Fibroblast of lung (primary cell): ENCODE measurements at regions not wholly inside any gene's neighbourhood (a gene's known extent, or its start where the extent isn't known, plus 50 kb on each side); places are given as distances from the start of the nearest gene placed in this dataset.

ENCODE experiments used
- EZH2 ChIP-seq: IDR thresholded peaks from 2 replicates; pipeline ENCODE4 v1.5.1; 2012; ENCODE audit warnings: low read length, control low read depth, mild to moderate bottlenecking; ENCODE audit errors: missing control alignments
- TF ChIP-seq, protein P1 (sequence below), 2 donors: IDR thresholded peaks in 1 of 2; conservative IDR thresholded peaks in 1 of 2; 1 replicate in 1 of 2; 2 replicates in 1 of 2; pipeline ENCODE4 v1.5.1; 2011 to 2012; ENCODE audit warnings: low read length in 2 of 2, control low read depth in 1 of 2, inconsistent platforms in 1 of 2, low read depth in 1 of 2, mild to moderate bottlenecking in 1 of 2

DNA sequence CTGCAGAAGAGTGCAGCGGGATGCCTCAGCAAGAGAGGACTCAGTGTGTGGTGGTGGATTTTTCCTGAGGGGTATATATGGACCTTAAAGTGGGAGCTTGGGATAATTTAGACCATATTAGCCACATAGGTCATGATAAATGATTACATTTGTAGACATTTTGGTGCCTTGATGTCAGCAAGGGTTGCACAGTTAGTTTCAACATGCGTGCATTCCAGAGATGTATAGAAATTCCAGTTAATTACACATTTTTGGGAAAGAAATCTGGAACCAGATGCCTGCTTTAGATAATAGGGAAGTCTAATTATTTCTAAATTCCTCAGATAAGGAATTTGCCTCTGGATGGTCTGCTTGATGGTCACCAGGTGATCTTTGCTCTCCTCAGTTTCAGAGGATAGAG lies 440.6 kb upstream of the PAPPA start:
- TF ChIP-seq, protein P1, sequence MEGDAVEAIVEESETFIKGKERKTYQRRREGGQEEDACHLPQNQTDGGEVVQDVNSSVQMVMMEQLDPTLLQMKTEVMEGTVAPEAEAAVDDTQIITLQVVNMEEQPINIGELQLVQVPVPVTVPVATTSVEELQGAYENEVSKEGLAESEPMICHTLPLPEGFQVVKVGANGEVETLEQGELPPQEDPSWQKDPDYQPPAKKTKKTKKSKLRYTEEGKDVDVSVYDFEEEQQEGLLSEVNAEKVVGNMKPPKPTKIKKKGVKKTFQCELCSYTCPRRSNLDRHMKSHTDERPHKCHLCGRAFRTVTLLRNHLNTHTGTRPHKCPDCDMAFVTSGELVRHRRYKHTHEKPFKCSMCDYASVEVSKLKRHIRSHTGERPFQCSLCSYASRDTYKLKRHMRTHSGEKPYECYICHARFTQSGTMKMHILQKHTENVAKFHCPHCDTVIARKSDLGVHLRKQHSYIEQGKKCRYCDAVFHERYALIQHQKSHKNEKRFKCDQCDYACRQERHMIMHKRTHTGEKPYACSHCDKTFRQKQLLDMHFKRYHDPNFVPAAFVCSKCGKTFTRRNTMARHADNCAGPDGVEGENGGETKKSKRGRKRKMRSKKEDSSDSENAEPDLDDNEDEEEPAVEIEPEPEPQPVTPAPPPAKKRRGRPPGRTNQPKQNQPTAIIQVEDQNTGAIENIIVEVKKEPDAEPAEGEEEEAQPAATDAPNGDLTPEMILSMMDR (conservative IDR thresholded peaks at IDR 0.05 in 1 of 2, IDR thresholded peaks at IDR 0.05 in 1 of 2; ENCODE audit: low read depth in 1 of 2, low read length in 2 of 2) = no peak
- TF ChIP-seq EZH2 = no peak
